Endothelial cell of umbilical vein (primary cell): ENCODE measurements at regions not wholly inside any gene's neighbourhood (a gene's known extent, or its start where the extent isn't known, plus 50 kb on each side); places are given as distances from the start of the nearest gene placed in this dataset.

Experiments used
- BruUV-seq: library from RNA; stranded (reverse); fragments of 400-500 nt; replicated peaks from 2 replicates; lab custom pipeline; 2021; lab: Mats Ljungman, UMichigan
- CTCF ChIA-PET: fragments of 300-600, 350-600 bp; sonication (Branson Sonifier 250); formaldehyde crosslinking; loops from one replicate; lab custom pipeline; 2021; ENCODE audit warnings: antibody characterized with exemption, inconsistent platforms; lab: Charles Lee
- POLR2A ChIA-PET: fragments of 300-600, 350-600 bp; sonication (Branson Sonifier 250); formaldehyde crosslinking; loops from one replicate; lab custom pipeline; 2021; ENCODE audit warnings: antibody characterized with exemption, inconsistent platforms; lab: Charles Lee
- DNase-seq: peaks from one replicate; pipeline ENCODE4 v3.0.0-alpha.2; 2011; ENCODE audit warnings: low read depth, low spot score
- FAIRE-seq: peaks from 2 replicates; lab custom pipeline; 2011; peaks lifted over from hg19 to GRCh38; lab: Jason Lieb, UNC
- H2AFZ ChIP-seq: 2 replicates; pipeline ENCODE4 v1.6.0; 2012; ENCODE audit warnings: low read depth, low read length, control low read depth, inconsistent platforms
- H3K27ac ChIP-seq: 2 replicates; pipeline ENCODE4 v1.5.1; 2011; ENCODE audit warnings: low read depth, mild to moderate bottlenecking, control low read depth, low read length, moderate library complexity; ENCODE audit not compliant: insufficient read depth
- H3K27me3 ChIP-seq, 2 experiments: 2 replicates each; pipeline versions ENCODE4 v1.6.0 to v1.6.1; 2011; ENCODE audit warnings: low read length in 2 of 2, mixed read lengths in 1 of 2; ENCODE audit not compliant: control insufficient read depth in 2 of 2, insufficient read depth in 2 of 2
- H3K36me3 ChIP-seq, 2 experiments: 2 replicates in 1 of 2; 3 replicates in 1 of 2; pipeline ENCODE4 v1.5.1; 2011; ENCODE audit warnings: low read length in 2 of 2, mild to moderate bottlenecking in 1 of 2, moderate library complexity in 1 of 2; ENCODE audit not compliant: control insufficient read depth in 2 of 2, insufficient read depth in 2 of 2; ENCODE audit errors: extremely low read depth in 1 of 2
- H3K4me1 ChIP-seq: 3 replicates; pipeline ENCODE4 v1.5.1; 2011; ENCODE audit warnings: mild to moderate bottlenecking, low read length; ENCODE audit not compliant: control insufficient read depth, insufficient read depth; ENCODE audit errors: extremely low read depth
- H3K4me2 ChIP-seq: 2 replicates; pipeline ENCODE4 v1.6.1; 2011; ENCODE audit warnings: low read length, control low read depth, mixed read lengths; ENCODE audit not compliant: insufficient read depth
- H3K4me3 ChIP-seq, 3 experiments: fragments of 200-600 bp in 1 of 3; sonication (generic), shearing (Covaris generic) in 1 of 3; replicated peaks in 1 of 3; 2 replicates each; pipeline ENCODE4 v1.5.1; 2011 to 2016; ENCODE audit warnings: control low read depth in 3 of 3, low read length in 3 of 3, mild to moderate bottlenecking in 2 of 3, inconsistent platforms in 1 of 3, low read depth in 1 of 3, moderate library complexity in 1 of 3; ENCODE audit not compliant: insufficient read depth in 1 of 3
- H3K79me2 ChIP-seq: 2 replicates; pipeline ENCODE4 v1.6.0; 2012; ENCODE audit warnings: low read length, inconsistent platforms; ENCODE audit not compliant: control insufficient read depth, insufficient read depth
- H3K9ac ChIP-seq: replicated peaks from 2 replicates; pipeline ENCODE3; 2011; ENCODE audit warnings: low read length, control low read depth; ENCODE audit not compliant: insufficient read depth; ENCODE audit errors: extremely low read depth
- H3K9me1 ChIP-seq: replicated peaks from 3 replicates; pipeline ENCODE4 v1.6.0; 2011; ENCODE audit warnings: mild to moderate bottlenecking, low read length; ENCODE audit not compliant: control insufficient read depth, insufficient read depth; ENCODE audit errors: extremely low read depth
- H3K9me3 ChIP-seq: replicated peaks from 2 replicates; pipeline ENCODE4 v1.5.1; 2012; ENCODE audit warnings: low read length, inconsistent platforms; ENCODE audit not compliant: control insufficient read depth, insufficient read depth
- H4K20me1 ChIP-seq: replicated peaks from 2 replicates; pipeline ENCODE3; 2011; ENCODE audit warnings: mild to moderate bottlenecking, low read length; ENCODE audit not compliant: control insufficient read depth, insufficient read depth; ENCODE audit errors: extremely low read depth
- CTCF ChIP-seq, 2 donors: IDR thresholded peaks; 1 replicate in 1 of 2; 2 replicates in 1 of 2; pipeline ENCODE4 v1.5.1; 2011; ENCODE audit warnings: low read length in 2 of 2, mild to moderate bottlenecking in 2 of 2, moderate library complexity in 2 of 2, control low read depth in 1 of 2, inconsistent platforms in 1 of 2, low read depth in 1 of 2; ENCODE audit not compliant: insufficient read depth in 1 of 2; ENCODE audit errors: extremely low read depth in 1 of 2
- EZH2 ChIP-seq: IDR thresholded peaks from 2 replicates; pipeline ENCODE4 v1.6.1; 2012; ENCODE audit warnings: borderline replicate concordance, low read depth, mild to moderate bottlenecking, moderate library complexity, low read length, inconsistent platforms; ENCODE audit not compliant: severe bottlenecking
- FOS ChIP-seq: IDR thresholded peaks from 2 replicates; pipeline ENCODE4 v1.6.1; 2011; ENCODE audit warnings: mild to moderate bottlenecking, low read length, moderate library complexity, borderline replicate concordance; ENCODE audit not compliant: insufficient read depth
- GATA2 ChIP-seq: IDR thresholded peaks from 2 replicates; pipeline ENCODE4 v1.7.0; 2011; ENCODE audit warnings: low read depth, mild to moderate bottlenecking, moderate library complexity, mixed read lengths, low read length; ENCODE audit not compliant: insufficient read length, insufficient read depth
- JUN ChIP-seq: IDR thresholded peaks from 2 replicates; pipeline ENCODE4 v1.6.1; 2011; ENCODE audit warnings: borderline replicate concordance, low read depth; ENCODE audit not compliant: insufficient read length, insufficient read depth
- MAX ChIP-seq: IDR thresholded peaks from 2 replicates; pipeline ENCODE4 v1.6.1; 2011; ENCODE audit not compliant: insufficient read depth, insufficient read length
- MYC ChIP-seq: IDR thresholded peaks from one replicate; pipeline ENCODE4 v1.6.1; 2011; ENCODE audit warnings: mild to moderate bottlenecking, low read depth, low read length
- POLR2A ChIP-seq: IDR thresholded peaks from 2 replicates; pipeline ENCODE4 v1.6.1; 2012; ENCODE audit warnings: low read depth, mild to moderate bottlenecking, control low read depth, low read length
- POLR2AphosphoS5 ChIP-seq: IDR thresholded peaks from 2 replicates; pipeline ENCODE4 v1.6.1; 2012; ENCODE audit warnings: low read depth, mild to moderate bottlenecking, control low read depth, low read length, moderate library complexity; ENCODE audit not compliant: insufficient read depth
- dilution Hi-C: fragments of 300-500 bp; cut with MboI; formaldehyde crosslinking; loops from one replicate; pipeline ENCODE4 v1.15.0; 2019; ENCODE audit warnings: low sequenced_read_pairs; ENCODE audit not compliant: extremely low pct_ligation_motif_present
- intact Hi-C: fragments of 100-400 bp; cut with micrococcal nuclease; formaldehyde crosslinking; loops from one replicate; pipeline ENCODE4 v1.10.0; 2022

DNA sequence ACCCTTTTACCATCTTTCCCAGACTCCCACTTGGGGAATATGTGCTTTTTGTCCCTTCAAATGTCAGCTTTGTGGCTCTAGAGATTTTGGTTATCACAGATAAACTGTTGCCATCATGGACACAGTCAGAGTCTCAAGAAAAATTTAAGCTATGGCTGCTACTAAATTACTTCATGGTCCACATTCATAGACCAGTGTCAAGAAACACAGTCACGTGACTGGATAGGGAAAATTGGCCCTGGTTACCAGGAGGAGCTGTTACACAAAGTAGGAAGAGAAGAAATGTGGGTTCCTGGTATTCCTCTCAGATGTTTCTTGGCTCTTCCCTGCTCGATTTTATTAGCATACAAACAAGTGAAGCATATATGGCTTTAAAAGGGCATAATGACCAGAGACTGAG is 348.9 kb downstream of the NDFIP2 start:
- Histone ChIP-seq H3K9me3 (no peaks in the 10 kb centered on the region), H3K36me3 (no peaks in the 10 kb centered on the region), H3K9me1 (no peaks in the 10 kb centered on the region), H3K27ac (no peak overlapping the region), H3K27me3 (no peaks in the 10 kb centered on the region), H3K4me2 (no peak overlapping the region), H3K4me1 (no peaks in the 10 kb centered on the region), H3K9ac (no peak overlapping the region), H2AFZ (no peak overlapping the region), H3K79me2 (no peaks in the 10 kb centered on the region), H4K20me1 (no peaks in the 10 kb centered on the region), H3K4me3 (no peak overlapping the region)
- FAIRE-seq (no peak), DNase-seq (no peak)
- no TSS peak for BruUV-seq
- dilution Hi-C loops = no loop called here
- intact Hi-C loops = no loop called here
- TF ChIP-seq EZH2 (no peak), MYC (no peak), POLR2AphosphoS5 (no peak), JUN (no peak), FOS (no peak), GATA2 (no peak), CTCF (IDR thresholded peaks at IDR 0.05; ENCODE audit: extremely low read depth in 1 of 2, insufficient read depth in 1 of 2, low read depth in 1 of 2, low read length in 2 of 2) (no peak), POLR2A (no peak), MAX (no peak)
- ChIA-PET POLR2A (no interaction called here), CTCF (interaction anchor here (1.0 kb wide), 1 partner anchor 511 kb away, joined by 3 read pairs; the partner anchor contains the start of gene SPRY2)
